ENCODE measurements at regions not wholly inside any gene's neighbourhood (a gene's known extent, or its start where the extent isn't known, plus 50 kb on each side); places are given as distances from the start of the nearest gene placed in this dataset.

GRCh38 chr2:117551858-117552257, 262.6 kb upstream of the DDX18 start:
- no peaks in the 10 kb centered on the region for H3K4me1 ChIP-seq (ENCODE audit: control insufficient read depth in 1 of 2, insufficient read depth in 2 of 2, low read length in 2 of 2)
- H3K9me3 ChIP-seq (ENCODE audit: control insufficient read depth, low read length), result no peaks in the 10 kb centered on the region
- no peaks in the 10 kb centered on the region for H3K36me3 ChIP-seq (ENCODE audit: control insufficient read depth in 1 of 2, insufficient read depth in 2 of 2, low read length in 1 of 2)
- intact Hi-C loops (cut with DNase I), result no loop called here
- no peak for DNase-seq
- no peak overlapping the region for H3K27ac ChIP-seq (ENCODE audit: low read depth in 1 of 2, low read length in 2 of 2)
- no peak overlapping the region for H3K4me3 ChIP-seq (ENCODE audit: low read length in 2 of 2)
- no peaks in the 10 kb centered on the region for H3K27me3 ChIP-seq (ENCODE audit: control insufficient read depth in 1 of 2, insufficient read depth in 2 of 2, low read length in 1 of 2)
- no peak for ATAC-seq (ENCODE audit: low FRiP score)
- 53 to 68% methylated on average over 3 of the region's 3 CpGs for WGBS, 2 donors

GRCh38 chr2:117553448-117553847, 261.0 kb upstream of the DDX18 start:
- Histone ChIP-seq H3K4me3 (ENCODE audit: low read length in 2 of 2) (no peak overlapping the region), H3K27me3 (ENCODE audit: control insufficient read depth in 1 of 2, insufficient read depth in 2 of 2, low read length in 1 of 2) (no peaks in the 10 kb centered on the region), H3K36me3 (ENCODE audit: control insufficient read depth in 1 of 2, insufficient read depth in 2 of 2, low read length in 1 of 2) (no peaks in the 10 kb centered on the region), H3K27ac (ENCODE audit: low read depth in 1 of 2, low read length in 2 of 2) (no peak overlapping the region), H3K9me3 (ENCODE audit: control insufficient read depth, low read length) (no peaks in the 10 kb centered on the region), H3K4me1 (ENCODE audit: control insufficient read depth in 1 of 2, insufficient read depth in 2 of 2, low read length in 2 of 2) (no peaks in the 10 kb centered on the region)
- no peak for DNase-seq
- intact Hi-C loops (cut with DNase I), result no loop called here
- no peak for ATAC-seq (ENCODE audit: low FRiP score)
- whole genome bisulfite sequencing, 2 donors, result 41 to 44% methylated on average over 4 of the region's 4 CpGs

- no peaks in the 10 kb centered on the region for H3K36me3 ChIP-seq (ENCODE audit: control insufficient read depth in 1 of 2, insufficient read depth in 2 of 2, low read length in 1 of 2)
- H3K27ac ChIP-seq (ENCODE audit: low read depth in 1 of 2, low read length in 2 of 2), result no peak overlapping the region
- DNase-seq (no peak), ATAC-seq (ENCODE audit: low FRiP score) (no peak)
- no peaks in the 10 kb centered on the region for H3K9me3 ChIP-seq (ENCODE audit: control insufficient read depth, low read length)
- intact Hi-C loops (cut with DNase I), result no loop called here
- WGBS, 2 donors, result 81 to 83% methylated on average over 5 of the region's 5 CpGs
- H3K27me3 ChIP-seq (ENCODE audit: control insufficient read depth in 1 of 2, insufficient read depth in 2 of 2, low read length in 1 of 2), result no peaks in the 10 kb centered on the region
- H3K4me1 ChIP-seq (ENCODE audit: control insufficient read depth in 1 of 2, insufficient read depth in 2 of 2, low read length in 2 of 2), result no peaks in the 10 kb centered on the region
- no peak overlapping the region for H3K4me3 ChIP-seq (ENCODE audit: low read length in 2 of 2)
These were observed 258.5 kb upstream of the DDX18 start for GRCh38 chr2:117555965-117556364.

- Histone ChIP-seq H3K9me3 (ENCODE audit: control insufficient read depth, low read length) (no peaks in the 10 kb centered on the region), H3K4me3 (ENCODE audit: low read length in 2 of 2) (no peak overlapping the region), H3K27ac (ENCODE audit: low read depth in 1 of 2, low read length in 2 of 2) (no peak overlapping the region), H3K27me3 (ENCODE audit: control insufficient read depth in 1 of 2, insufficient read depth in 2 of 2, low read length in 1 of 2) (no peaks in the 10 kb centered on the region), H3K4me1 (ENCODE audit: control insufficient read depth in 1 of 2, insufficient read depth in 2 of 2, low read length in 2 of 2) (no peaks in the 10 kb centered on the region), H3K36me3 (ENCODE audit: control insufficient read depth in 1 of 2, insufficient read depth in 2 of 2, low read length in 1 of 2) (no peaks in the 10 kb centered on the region)
- intact Hi-C loops (cut with DNase I), result no loop called here
- WGBS, 2 donors, result 59 to 63% methylated on average over 3 of the region's 3 CpGs
- no peak for DNase-seq
- ATAC-seq (ENCODE audit: low FRiP score), result no peak
These were observed 256.9 kb upstream of the DDX18 start for GRCh38 chr2:117557626-117558025.

- Histone ChIP-seq H3K27me3 (ENCODE audit: control insufficient read depth in 1 of 2, insufficient read depth in 2 of 2, low read length in 1 of 2) (no peaks in the 10 kb centered on the region), H3K36me3 (ENCODE audit: control insufficient read depth in 1 of 2, insufficient read depth in 2 of 2, low read length in 1 of 2) (no peaks in the 10 kb centered on the region), H3K4me1 (ENCODE audit: control insufficient read depth in 1 of 2, insufficient read depth in 2 of 2, low read length in 2 of 2) (no peaks in the 10 kb centered on the region), H3K9me3 (ENCODE audit: control insufficient read depth, low read length) (no peaks in the 10 kb centered on the region), H3K27ac (ENCODE audit: low read depth in 1 of 2, low read length in 2 of 2) (no peak overlapping the region), H3K4me3 (ENCODE audit: low read length in 2 of 2) (no peak overlapping the region)
- WGBS, 2 donors, result 73 to 74% methylated on average over 3 of the region's 3 CpGs
- ATAC-seq (ENCODE audit: low FRiP score) (no peak), DNase-seq (no peak)
- intact Hi-C loops (cut with DNase I), result no loop called here
These were observed 251.8 kb upstream of the DDX18 start for GRCh38 chr2:117562654-117563053.

- WGBS, 2 donors, result 59 to 72% methylated on average over 3 of the region's 3 CpGs
- H3K9me3 ChIP-seq (ENCODE audit: control insufficient read depth, low read length), result no peaks in the 10 kb centered on the region
- DNase-seq (no peak), ATAC-seq (ENCODE audit: low FRiP score) (peak; percentile 50)
- H3K27me3 ChIP-seq (ENCODE audit: control insufficient read depth in 1 of 2, insufficient read depth in 2 of 2, low read length in 1 of 2), result no peaks in the 10 kb centered on the region
- intact Hi-C loops (cut with DNase I), result no loop called here
- no peaks in the 10 kb centered on the region for H3K4me1 ChIP-seq (ENCODE audit: control insufficient read depth in 1 of 2, insufficient read depth in 2 of 2, low read length in 2 of 2)
- H3K27ac ChIP-seq (ENCODE audit: low read depth in 1 of 2, low read length in 2 of 2), result no peak overlapping the region
- no peaks in the 10 kb centered on the region for H3K36me3 ChIP-seq (ENCODE audit: control insufficient read depth in 1 of 2, insufficient read depth in 2 of 2, low read length in 1 of 2)
- H3K4me3 ChIP-seq (ENCODE audit: low read length in 2 of 2), result no peak overlapping the region
These were observed 242.7 kb upstream of the DDX18 start for GRCh38 chr2:117571590-117572349.

GRCh38 chr2:117587310-117587709, 227.2 kb upstream of the DDX18 start:
- DNase-seq (no peak), ATAC-seq (ENCODE audit: low FRiP score) (no peak)
- no peak overlapping the region for H3K27ac ChIP-seq (ENCODE audit: low read depth in 1 of 2, low read length in 2 of 2)

GRCh38 chr2:117603060-117603459, 211.4 kb upstream of the DDX18 start:
- Histone ChIP-seq H3K4me3 (ENCODE audit: low read length in 2 of 2) (no peak overlapping the region), H3K27ac (ENCODE audit: low read depth in 1 of 2, low read length in 2 of 2) (no peak overlapping the region), H3K36me3 (ENCODE audit: control insufficient read depth in 1 of 2, insufficient read depth in 2 of 2, low read length in 1 of 2) (no peaks in the 10 kb centered on the region), H3K27me3 (ENCODE audit: control insufficient read depth in 1 of 2, insufficient read depth in 2 of 2, low read length in 1 of 2) (no peaks in the 10 kb centered on the region), H3K9me3 (ENCODE audit: control insufficient read depth, low read length) (no peaks in the 10 kb centered on the region), H3K4me1 (ENCODE audit: control insufficient read depth in 1 of 2, insufficient read depth in 2 of 2, low read length in 2 of 2) (no peaks in the 10 kb centered on the region)
- no peak for DNase-seq
- intact Hi-C loops (cut with DNase I), result no loop called here
- WGBS, 2 donors, result 29 to 44% methylated on average over 3 of the region's 3 CpGs
- no peak for ATAC-seq (ENCODE audit: low FRiP score)

More at GRCh38 chr2:117587310-117587709, 227.2 kb upstream of the DDX18 start:
- Histone ChIP-seq H3K36me3 (ENCODE audit: control insufficient read depth in 1 of 2, insufficient read depth in 2 of 2, low read length in 1 of 2) (no peaks in the 10 kb centered on the region), H3K9me3 (ENCODE audit: control insufficient read depth, low read length) (no peaks in the 10 kb centered on the region), H3K4me1 (ENCODE audit: control insufficient read depth in 1 of 2, insufficient read depth in 2 of 2, low read length in 2 of 2) (no peaks in the 10 kb centered on the region), H3K27me3 (ENCODE audit: control insufficient read depth in 1 of 2, insufficient read depth in 2 of 2, low read length in 1 of 2) (no peaks in the 10 kb centered on the region), H3K4me3 (ENCODE audit: low read length in 2 of 2) (no peak overlapping the region)
- 83 to 84% methylated on average over 4 of the region's 4 CpGs for WGBS, 2 donors
- intact Hi-C loops (cut with DNase I), result no loop called here

- H3K27me3 ChIP-seq (ENCODE audit: control insufficient read depth in 1 of 2, insufficient read depth in 2 of 2, low read length in 1 of 2), result no peaks in the 10 kb centered on the region
- no peaks in the 10 kb centered on the region for H3K9me3 ChIP-seq (ENCODE audit: control insufficient read depth, low read length)
- WGBS, 2 donors, result 11 to 16% methylated on average over 5 of the region's 5 CpGs
- H3K4me1 ChIP-seq (ENCODE audit: control insufficient read depth in 1 of 2, insufficient read depth in 2 of 2, low read length in 2 of 2), result no peaks in the 10 kb centered on the region
- H3K27ac ChIP-seq (ENCODE audit: low read depth in 1 of 2, low read length in 2 of 2), result no peak overlapping the region
- H3K4me3 ChIP-seq (ENCODE audit: low read length in 2 of 2), result no peak overlapping the region
- DNase-seq (no peak), ATAC-seq (ENCODE audit: low FRiP score) (no peak)
- intact Hi-C loops (cut with DNase I), result no loop called here
- no peaks in the 10 kb centered on the region for H3K36me3 ChIP-seq (ENCODE audit: control insufficient read depth in 1 of 2, insufficient read depth in 2 of 2, low read length in 1 of 2)
These were observed 210.9 kb upstream of the DDX18 start for GRCh38 chr2:117603567-117603966.
